GM19372 (cell line): ENCODE measurements at regions not wholly inside any gene's neighbourhood (a gene's known extent, or its start where the extent isn't known, plus 50 kb on each side); places are given as distances from the start of the nearest gene placed in this dataset.
A peak's percentile ranks its signal among the peaks of the same experiment; 100 is the strongest.
"Not testable (repeated sequence)": the region's sequence is repeated elsewhere in the genome, so short reads cannot be mapped to it uniquely, and the experiment has no call there.

Source experiments
- ATAC-seq: cut with Tn5 transposase; IDR thresholded peaks from one replicate; pipeline ENCODE4 v1.9.1; 2021; ENCODE audit warnings: mild to moderate bottlenecking, low read depth, moderate library complexity; ENCODE audit not compliant: unreplicated experiment

- ATAC-seq: no peak
Observed at GRCh38 chr6:56904068-56904467, 50.8 kb upstream of the BEND6 start.

- no peak for ATAC-seq
Observed at GRCh38 chr6:56902641-56903464, 52.1 kb upstream of the BEND6 start.

GRCh38 chr6:56900784-56901183 is 54.1 kb upstream of the BEND6 start:
- ATAC-seq: no peak

GRCh38 chr6:56899753-56900152 is 55.2 kb upstream of the BEND6 start:
- no peak for ATAC-seq

GRCh38 chr6:56899311-56899710 is 55.6 kb upstream of the BEND6 start:
- ATAC-seq: no peak

- no peak for ATAC-seq
Observed at GRCh38 chr6:56897789-56898529, 56.9 kb upstream of the BEND6 start.

- no peak for ATAC-seq
Observed at GRCh38 chr6:56891754-56892153, 63.2 kb upstream of the BEND6 start.

GRCh38 chr6:56890683-56891429 is 64.1 kb upstream of the BEND6 start:
- ATAC-seq: peak; percentile 94

GRCh38 chr6:56890066-56890465 is 64.8 kb upstream of the BEND6 start:
- no peak for ATAC-seq

GRCh38 chr6:56889492-56889891 is 65.4 kb upstream of the BEND6 start:
- no peak for ATAC-seq

GRCh38 chr6:56888687-56889086 is 66.2 kb upstream of the BEND6 start:
- ATAC-seq: no peak

- no peak for ATAC-seq
Observed at GRCh38 chr6:56887086-56887485, 67.8 kb upstream of the BEND6 start.

GRCh38 chr6:56877922-56878321 is 77.0 kb upstream of the BEND6 start:
- ATAC-seq: no peak

GRCh38 chr6:56875961-56876360 is 78.9 kb upstream of the BEND6 start:
- no peak for ATAC-seq

- ATAC-seq: no peak
Observed at GRCh38 chr6:56875523-56875922, 79.4 kb upstream of the BEND6 start.

GRCh38 chr6:56874328-56874727 is 80.6 kb upstream of the BEND6 start:
- no peak for ATAC-seq

- ATAC-seq: not testable (repeated sequence)
Observed at GRCh38 chr6:56870053-56870452, 84.9 kb upstream of the BEND6 start.

- ATAC-seq: no peak
Observed at GRCh38 chr6:56869346-56869745, 85.6 kb upstream of the BEND6 start.

GRCh38 chr6:56868687-56869086 is 86.2 kb upstream of the BEND6 start:
- ATAC-seq: no peak

GRCh38 chr6:56866917-56867522 is 87.9 kb upstream of the BEND6 start:
- no peak for ATAC-seq
